Endodermal cell (in vitro differentiated cells): ENCODE measurements at regions not wholly inside any gene's neighbourhood (a gene's known extent, or its start where the extent isn't known, plus 50 kb on each side); places are given as distances from the start of the nearest gene placed in this dataset.

ENCODE experiments used
- DNase-seq: peaks from one replicate; pipeline ENCODE4 v3.0.0-alpha.2; 2017
- H3K27ac ChIP-seq: 2 replicates; pipeline ENCODE4 v1.5.1; 2013; ENCODE audit warnings: mild to moderate bottlenecking, low read depth, low read length, moderate library complexity
- H3K27me3 ChIP-seq: 2 replicates; pipeline ENCODE4 v1.6.1; 2013; ENCODE audit warnings: mild to moderate bottlenecking, low read length, moderate library complexity; ENCODE audit not compliant: insufficient read depth, control insufficient read depth, poor library complexity, severe bottlenecking
- H3K36me3 ChIP-seq: 2 replicates; pipeline ENCODE4 v1.7.0; 2013; ENCODE audit warnings: mild to moderate bottlenecking, low read length, moderate library complexity; ENCODE audit not compliant: control insufficient read depth, insufficient read depth
- H3K4me1 ChIP-seq: one replicate; pipeline ENCODE4 v1.7.0; 2013; ENCODE audit warnings: low read length; ENCODE audit not compliant: control insufficient read depth, insufficient read depth
- H3K4me3 ChIP-seq: 2 replicates; pipeline ENCODE4 v1.5.1; 2013; ENCODE audit warnings: mild to moderate bottlenecking, low read length, moderate library complexity
- H3K9ac ChIP-seq: 2 replicates; pipeline ENCODE4 v1.6.1; 2013; ENCODE audit warnings: mild to moderate bottlenecking, low read length, moderate library complexity; ENCODE audit not compliant: poor library complexity, severe bottlenecking; ENCODE audit errors: extremely low read depth
- H3K9me3 ChIP-seq: 2 replicates; pipeline ENCODE4 v1.6.1; 2013; ENCODE audit warnings: mild to moderate bottlenecking, low read length, moderate library complexity; ENCODE audit not compliant: control insufficient read depth
- H3K27ac Mint-ChIP-seq: 2 replicates; pipeline ENCODE4 v1.8.0; 2020; ENCODE audit warnings: mixed read lengths
- H3K27me3 Mint-ChIP-seq: 2 replicates; pipeline ENCODE4 v1.8.0; 2021; ENCODE audit warnings: mild to moderate bottlenecking, mixed read lengths; ENCODE audit not compliant: insufficient read depth
- H3K36me3 Mint-ChIP-seq: 2 replicates; pipeline ENCODE4 v1.8.0; 2020; ENCODE audit warnings: low read depth, mixed read lengths
- H3K4me1 Mint-ChIP-seq: 2 replicates; pipeline ENCODE4 v1.8.0; 2020; ENCODE audit warnings: mixed read lengths
- H3K4me3 Mint-ChIP-seq: 2 replicates; pipeline ENCODE4 v1.8.0; 2020; ENCODE audit warnings: mild to moderate bottlenecking, moderate library complexity, mixed read lengths
- H3K9me3 Mint-ChIP-seq: 2 replicates; pipeline ENCODE4 v1.8.0; 2020; ENCODE audit warnings: mild to moderate bottlenecking, mixed read lengths
- WGBS, 2 experiments: methylation state at CpG; one replicate each; pipeline versions ENCODE4 v1.1.5 to v1.1.7; 2013; ENCODE audit warnings: missing lambda C conversion rate in 2 of 2, mixed read lengths in 1 of 2; ENCODE audit not compliant: insufficient coverage in 1 of 2, insufficient read length in 1 of 2; 5-methylcytosine and 5-hydroxymethylcytosine counted together
- TF ChIP-seq, protein P1 (sequence below): fragments of 200-600 bp; sonication (generic); conservative IDR thresholded peaks from 2 replicates; pipeline ENCODE4 v1.5.0; 2021; ENCODE audit warnings: antibody characterized with exemption, mild to moderate bottlenecking

DNA sequence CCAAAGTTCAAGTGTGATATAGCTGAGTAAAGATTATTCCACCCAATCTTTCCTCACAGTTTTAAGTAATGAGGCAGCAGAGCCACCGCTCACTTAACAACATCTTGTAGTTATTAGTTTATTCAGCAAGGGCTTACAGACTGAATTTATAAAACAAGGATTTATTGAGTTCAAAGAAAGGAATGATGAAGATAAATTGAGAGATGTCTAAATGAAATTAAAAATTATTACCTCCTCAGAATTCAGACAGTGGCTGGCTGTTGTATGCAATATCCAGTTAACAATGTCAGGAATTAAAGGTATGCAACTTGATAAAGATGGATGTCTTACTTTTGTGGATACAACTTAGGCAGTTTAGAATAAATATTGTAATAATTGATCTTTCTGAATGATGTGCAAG is 927.3 kb upstream of the CDH2 start:
- peaks cover 4% of the 10 kb centered on the region for H3K4me1 ChIP-seq
- no peak overlapping the region for H3K9ac ChIP-seq
- H3K4me3 Mint-ChIP-seq, result no peak overlapping the region
- no peak for DNase-seq
- no peaks in the 10 kb centered on the region for H3K36me3 ChIP-seq
- no peaks in the 10 kb centered on the region for H3K9me3 Mint-ChIP-seq
- H3K4me3 ChIP-seq, result no peak overlapping the region
- no peaks in the 10 kb centered on the region for H3K27me3 ChIP-seq
- H3K27ac ChIP-seq, result no peak overlapping the region
- H3K27ac Mint-ChIP-seq, result no peak overlapping the region
- no peaks in the 10 kb centered on the region for H3K9me3 ChIP-seq
- H3K27me3 Mint-ChIP-seq, result no peaks in the 10 kb centered on the region
- no CpG with 5 or more reads among the region's 1 CpG for WGBS, 2 experiments
- peaks cover 18% of the 10 kb centered on the region for H3K4me1 Mint-ChIP-seq
- TF ChIP-seq, protein P1, sequence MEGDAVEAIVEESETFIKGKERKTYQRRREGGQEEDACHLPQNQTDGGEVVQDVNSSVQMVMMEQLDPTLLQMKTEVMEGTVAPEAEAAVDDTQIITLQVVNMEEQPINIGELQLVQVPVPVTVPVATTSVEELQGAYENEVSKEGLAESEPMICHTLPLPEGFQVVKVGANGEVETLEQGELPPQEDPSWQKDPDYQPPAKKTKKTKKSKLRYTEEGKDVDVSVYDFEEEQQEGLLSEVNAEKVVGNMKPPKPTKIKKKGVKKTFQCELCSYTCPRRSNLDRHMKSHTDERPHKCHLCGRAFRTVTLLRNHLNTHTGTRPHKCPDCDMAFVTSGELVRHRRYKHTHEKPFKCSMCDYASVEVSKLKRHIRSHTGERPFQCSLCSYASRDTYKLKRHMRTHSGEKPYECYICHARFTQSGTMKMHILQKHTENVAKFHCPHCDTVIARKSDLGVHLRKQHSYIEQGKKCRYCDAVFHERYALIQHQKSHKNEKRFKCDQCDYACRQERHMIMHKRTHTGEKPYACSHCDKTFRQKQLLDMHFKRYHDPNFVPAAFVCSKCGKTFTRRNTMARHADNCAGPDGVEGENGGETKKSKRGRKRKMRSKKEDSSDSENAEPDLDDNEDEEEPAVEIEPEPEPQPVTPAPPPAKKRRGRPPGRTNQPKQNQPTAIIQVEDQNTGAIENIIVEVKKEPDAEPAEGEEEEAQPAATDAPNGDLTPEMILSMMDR, result no peak
- H3K36me3 Mint-ChIP-seq, result peaks cover 4% of the 10 kb centered on the region

DNA sequence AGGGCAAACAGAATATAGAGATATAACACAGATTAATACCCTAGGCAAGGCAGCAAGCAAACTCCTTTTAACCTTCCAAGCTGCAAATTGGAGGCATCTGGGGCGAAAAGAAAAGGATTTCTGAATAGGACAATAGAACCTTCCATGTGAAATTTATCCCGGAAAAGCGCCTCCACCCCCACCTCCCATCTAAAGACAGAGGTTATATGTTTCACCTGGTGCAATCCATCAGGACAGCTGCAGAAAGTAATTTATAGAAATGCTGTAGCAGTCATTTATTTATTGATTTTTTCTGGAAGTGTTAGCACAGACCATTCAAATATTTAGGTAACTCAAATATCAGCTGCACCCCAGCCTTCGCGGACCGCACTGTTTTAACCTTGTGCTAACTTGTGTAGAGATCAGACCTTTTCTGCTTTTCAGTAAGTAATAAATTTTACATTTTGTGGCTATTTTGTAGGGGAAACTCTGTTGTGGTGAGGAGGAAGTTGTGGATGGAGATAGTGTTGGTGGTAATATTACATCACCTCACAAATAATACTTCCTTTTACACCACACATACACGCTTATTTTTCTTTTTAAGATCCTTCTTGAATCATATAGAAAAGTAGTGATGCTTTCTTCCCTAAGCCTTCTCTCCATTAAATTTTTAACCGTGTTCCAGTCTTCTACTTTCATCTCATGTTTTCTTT is 919.3 kb upstream of the CDH2 start:
- no peaks in the 10 kb centered on the region for H3K4me1 Mint-ChIP-seq
- no peak overlapping the region for H3K4me3 ChIP-seq
- no peak overlapping the region for H3K27ac Mint-ChIP-seq
- H3K36me3 Mint-ChIP-seq, result no peaks in the 10 kb centered on the region
- 50 to 71% methylated on average over 2 to 8 of the region's 8 CpGs for WGBS, 2 experiments
- no peaks in the 10 kb centered on the region for H3K27me3 ChIP-seq
- no peaks in the 10 kb centered on the region for H3K9me3 Mint-ChIP-seq
- no peaks in the 10 kb centered on the region for H3K36me3 ChIP-seq
- TF ChIP-seq, protein P1, result no peak
- no peaks in the 10 kb centered on the region for H3K4me1 ChIP-seq
- H3K9ac ChIP-seq, result no peak overlapping the region
- no peak for DNase-seq
- no peaks in the 10 kb centered on the region for H3K27me3 Mint-ChIP-seq
- H3K9me3 ChIP-seq, result no peaks in the 10 kb centered on the region
- H3K27ac ChIP-seq, result no peak overlapping the region
- H3K4me3 Mint-ChIP-seq, result no peak overlapping the region

- TF ChIP-seq, protein P1, result no peak
- H3K9me3 Mint-ChIP-seq, result no peaks in the 10 kb centered on the region
- no peak for DNase-seq
- H3K27ac Mint-ChIP-seq, result no peak overlapping the region
- H3K4me3 Mint-ChIP-seq, result no peak overlapping the region
- Histone ChIP-seq H3K27ac (no peak overlapping the region), H3K36me3 (no peaks in the 10 kb centered on the region), H3K27me3 (no peaks in the 10 kb centered on the region), H3K4me1 (peaks cover 7% of the 10 kb centered on the region), H3K4me3 (no peak overlapping the region), H3K9ac (no peak overlapping the region), H3K9me3 (no peaks in the 10 kb centered on the region)
- H3K36me3 Mint-ChIP-seq, result no peaks in the 10 kb centered on the region
- H3K27me3 Mint-ChIP-seq, result no peaks in the 10 kb centered on the region
- 88% methylated on average over 2 of the region's 3 CpGs; no CpG with 5 or more reads in 1 of the 2 experiments for WGBS, 2 experiments
- H3K4me1 Mint-ChIP-seq, result peaks cover 45% of the 10 kb centered on the region
Observed at GRCh38 chr18:29087616-29088246, 910.8 kb upstream of the CDH2 start.
